Lower leg skin (tissue), 4 donors: ENCODE measurements at regions not wholly inside any gene's neighbourhood (a gene's known extent, or its start where the extent isn't known, plus 50 kb on each side); places are given as distances from the start of the nearest gene placed in this dataset.

Experiments
- DNase-seq, 2 donors: peaks; one replicate each; pipeline ENCODE4 v3.0.0-alpha.2; 2019; ENCODE audit warnings: low spot score in 2 of 2
- H3K4me3 ChIP-seq: fragments of 200-600 bp; sonication (generic); 2 replicates; pipeline ENCODE4 v1.5.1; 2017; ENCODE audit warnings: mild to moderate bottlenecking, low read depth; ENCODE audit not compliant: poor library complexity, severe bottlenecking
- CTCF ChIP-seq, 3 donors: fragments of 450-650 bp; IDR thresholded peaks; one replicate each; pipeline ENCODE4 v1.5.1; 2016; ENCODE audit warnings: antibody characterized with exemption in 3 of 3, mild to moderate bottlenecking in 3 of 3, moderate library complexity in 2 of 3
- POLR2A ChIP-seq, 2 donors: fragments of 450-650 bp; IDR thresholded peaks; one replicate each; pipeline ENCODE4 v1.6.1; 2016 to 2017; ENCODE audit warnings: antibody characterized with exemption in 2 of 2, mild to moderate bottlenecking in 1 of 2, moderate library complexity in 1 of 2
- WGBS, 2 donors: methylation state at CpG; one replicate each; pipeline ENCODE4 v1.1.5; 2018; 5-methylcytosine and 5-hydroxymethylcytosine counted together
- intact Hi-C: fragments of 100-400 bp; cut with DNase I; formaldehyde crosslinking; loops from one replicate; pipeline ENCODE4 v1.15.0; 2023; ENCODE audit warnings: low total_unique reads

GRCh38 chr13:60324131-60324530 is 72.9 kb upstream of the TDRD3 start:
- 90 to 92% methylated on average over 2 of the region's 2 CpGs for WGBS, 2 donors
- TF ChIP-seq POLR2A (IDR thresholded peaks at IDR 0.05) = no peak
- TF ChIP-seq CTCF (IDR thresholded peaks at IDR 0.05) = no peak
- no peak overlapping the region for H3K4me3 ChIP-seq
- intact Hi-C loops = no loop called here
- no peak for DNase-seq

GRCh38 chr13:60326273-60326672 is 70.7 kb upstream of the TDRD3 start:
- 93 to 95% methylated on average over 3 of the region's 3 CpGs for WGBS, 2 donors
- no peak for DNase-seq
- intact Hi-C loops = no loop called here
- H3K4me3 ChIP-seq = no peak overlapping the region
- TF ChIP-seq POLR2A (IDR thresholded peaks at IDR 0.05) (no peak), CTCF (IDR thresholded peaks at IDR 0.05) (no peak)

- intact Hi-C loops = no loop called here
- no peak for TF ChIP-seq CTCF (IDR thresholded peaks at IDR 0.05)
- no peak for TF ChIP-seq POLR2A (IDR thresholded peaks at IDR 0.05)
- WGBS, 2 donors = 14 to 23% methylated on average over 4 of the region's 4 CpGs
- no peak overlapping the region for H3K4me3 ChIP-seq
- DNase-seq = no peak
Observed at GRCh38 chr13:60327511-60327910, 69.5 kb upstream of the TDRD3 start.

- 63 to 72% methylated on average over 2 of the region's 2 CpGs for WGBS, 2 donors
- intact Hi-C loops = no loop called here
- DNase-seq = no peak
- H3K4me3 ChIP-seq = no peak overlapping the region
- TF ChIP-seq POLR2A (IDR thresholded peaks at IDR 0.05) (no peak), CTCF (IDR thresholded peaks at IDR 0.05) (no peak)
Observed at GRCh38 chr13:60328073-60328472, 68.9 kb upstream of the TDRD3 start.

- WGBS, 2 donors = 22 to 31% methylated on average over 2 of the region's 2 CpGs
Observed at GRCh38 chr13:60329221-60329923, 67.6 kb upstream of the TDRD3 start.

More at GRCh38 chr13:60329221-60329923, 67.6 kb upstream of the TDRD3 start:
- intact Hi-C loops = no loop called here
- no peak overlapping the region for H3K4me3 ChIP-seq
- TF ChIP-seq CTCF (IDR thresholded peaks at IDR 0.05) = no peak
- TF ChIP-seq POLR2A (IDR thresholded peaks at IDR 0.05) = no peak
- DNase-seq = no peak
